CD14-positive monocyte (primary cell): ENCODE measurements at regions not wholly inside any gene's neighbourhood (a gene's known extent, or its start where the extent isn't known, plus 50 kb on each side); places are given as distances from the start of the nearest gene placed in this dataset.

Source experiments
- DNase-seq, 3 donors: peaks; one replicate each; pipeline ENCODE4 v3.0.0-alpha.2; 2011 to 2022
- H2AFZ ChIP-seq: 2 replicates; pipeline ENCODE4 v1.6.0; 2012; ENCODE audit warnings: mild to moderate bottlenecking, low read depth, low read length, inconsistent platforms; ENCODE audit not compliant: insufficient read depth, poor library complexity, severe bottlenecking
- H3K27ac ChIP-seq, 2 donors: 1 replicate in 1 of 2; 2 replicates in 1 of 2; pipeline ENCODE4 v1.5.1; 2012 to 2013; ENCODE audit warnings: low read length in 2 of 2, control low read depth in 1 of 2, inconsistent platforms in 1 of 2, low read depth in 1 of 2, mild to moderate bottlenecking in 1 of 2
- H3K27me3 ChIP-seq, 2 donors: one replicate each; pipeline versions ENCODE4 v1.6.0 to v1.6.1; 2011 to 2013; ENCODE audit warnings: low read length in 2 of 2; ENCODE audit not compliant: control insufficient read depth in 2 of 2, insufficient read depth in 2 of 2
- H3K36me3 ChIP-seq, 2 donors: replicated peaks in 1 of 2; 1 replicate in 1 of 2; 2 replicates in 1 of 2; pipeline versions ENCODE4 v1.5.1 to v1.6.1; 2012 to 2013; ENCODE audit warnings: low read length in 2 of 2, control low read depth in 1 of 2, inconsistent platforms in 1 of 2, mild to moderate bottlenecking in 1 of 2; ENCODE audit not compliant: insufficient read depth in 2 of 2, control insufficient read depth in 1 of 2
- H3K4me1 ChIP-seq, 2 donors: 1 replicate in 1 of 2; 2 replicates in 1 of 2; pipeline versions ENCODE4 v1.5.1 to v1.6.1; 2012 to 2013; ENCODE audit warnings: low read length in 2 of 2, control low read depth in 1 of 2, inconsistent platforms in 1 of 2, mild to moderate bottlenecking in 1 of 2, moderate library complexity in 1 of 2; ENCODE audit not compliant: insufficient read depth in 2 of 2, control insufficient read depth in 1 of 2
- H3K4me2 ChIP-seq: replicated peaks from 2 replicates; pipeline ENCODE3; 2012; ENCODE audit warnings: low read length, moderate library complexity, mild to moderate bottlenecking; ENCODE audit not compliant: poor library complexity, severe bottlenecking; ENCODE audit errors: extremely low read depth
- H3K4me3 ChIP-seq, 3 experiments: fragments of 200-600 bp in 1 of 3; sonication (generic) in 1 of 3; replicated peaks in 1 of 3; 1 replicate in 2 of 3; 2 replicates in 1 of 3; pipeline ENCODE4 v1.5.1; 2011 to 2013; ENCODE audit warnings: low read length in 3 of 3, mild to moderate bottlenecking in 3 of 3, control low read depth in 2 of 3, low read depth in 2 of 3, inconsistent platforms in 1 of 3, moderate library complexity in 1 of 3
- H3K79me2 ChIP-seq: 2 replicates; pipeline ENCODE4 v1.6.0; 2012; ENCODE audit warnings: mild to moderate bottlenecking, control low read depth, inconsistent platforms, low read length, moderate library complexity; ENCODE audit not compliant: insufficient read depth
- H3K9ac ChIP-seq: 2 replicates; pipeline ENCODE4 v1.6.0; 2017; ENCODE audit warnings: low read length, mild to moderate bottlenecking; ENCODE audit not compliant: insufficient read depth, poor library complexity, severe bottlenecking
- H3K9me3 ChIP-seq, 2 donors: replicated peaks in 1 of 2; 1 replicate in 1 of 2; 2 replicates in 1 of 2; pipeline versions ENCODE4 v1.5.1 to v1.6.1; 2012 to 2013; ENCODE audit warnings: low read length in 2 of 2, control low read depth in 1 of 2; ENCODE audit not compliant: control insufficient read depth in 1 of 2, insufficient read depth in 1 of 2
- H4K20me1 ChIP-seq: 2 replicates; pipeline ENCODE4 v1.6.0; 2012; ENCODE audit warnings: mild to moderate bottlenecking, low read length, control low read depth, moderate library complexity; ENCODE audit not compliant: insufficient read depth
- H3K27ac Mint-ChIP-seq, 7 donors: one replicate each; pipeline ENCODE4 v1.8.0; 2020; ENCODE audit warnings: mild to moderate bottlenecking in 7 of 7, mixed read lengths in 7 of 7, moderate library complexity in 6 of 7, inconsistent platforms in 2 of 7
- H3K27me3 Mint-ChIP-seq, 3 donors: one replicate each; pipeline ENCODE4 v1.8.0; 2021 to 2022; ENCODE audit warnings: low read depth in 3 of 3, mild to moderate bottlenecking in 3 of 3, mixed read lengths in 3 of 3, moderate library complexity in 3 of 3, inconsistent platforms in 1 of 3
- H3K36me3 Mint-ChIP-seq, 2 donors: one replicate each; pipeline ENCODE4 v1.8.0; 2020; ENCODE audit warnings: mixed read lengths in 2 of 2, inconsistent platforms in 1 of 2, mild to moderate bottlenecking in 1 of 2
- H3K4me1 Mint-ChIP-seq: one replicate; pipeline ENCODE4 v1.8.0; 2020; ENCODE audit warnings: mild to moderate bottlenecking, mixed read lengths
- H3K4me3 Mint-ChIP-seq, 2 donors: one replicate each; pipeline ENCODE4 v1.8.0; 2020; ENCODE audit warnings: mild to moderate bottlenecking in 2 of 2, mixed read lengths in 2 of 2, moderate library complexity in 1 of 2
- H3K9me3 Mint-ChIP-seq, 7 donors: one replicate each; pipeline ENCODE4 v1.8.0; 2020 to 2022; ENCODE audit warnings: mixed read lengths in 7 of 7, mild to moderate bottlenecking in 6 of 7, moderate library complexity in 6 of 7, inconsistent platforms in 2 of 7
- WGBS: methylation state at CpG from one replicate; pipeline ENCODE4 v1.1.5; 2013; ENCODE audit warnings: missing lambda C conversion rate; ENCODE audit not compliant: insufficient coverage; 5-methylcytosine and 5-hydroxymethylcytosine counted together
- intact Hi-C, 2 donors: fragments of 100-400 bp; cut with micrococcal nuclease; formaldehyde crosslinking; loops; one replicate each; pipeline versions ENCODE4 v1.15.0 to v1.15.1; 2023
- TF ChIP-seq, protein P1 (sequence below): fragments of 200-600 bp; IDR thresholded peaks from one replicate; pipeline ENCODE4 v1.8.0; 2022; ENCODE audit warnings: antibody characterized with exemption, mild to moderate bottlenecking

DNA sequence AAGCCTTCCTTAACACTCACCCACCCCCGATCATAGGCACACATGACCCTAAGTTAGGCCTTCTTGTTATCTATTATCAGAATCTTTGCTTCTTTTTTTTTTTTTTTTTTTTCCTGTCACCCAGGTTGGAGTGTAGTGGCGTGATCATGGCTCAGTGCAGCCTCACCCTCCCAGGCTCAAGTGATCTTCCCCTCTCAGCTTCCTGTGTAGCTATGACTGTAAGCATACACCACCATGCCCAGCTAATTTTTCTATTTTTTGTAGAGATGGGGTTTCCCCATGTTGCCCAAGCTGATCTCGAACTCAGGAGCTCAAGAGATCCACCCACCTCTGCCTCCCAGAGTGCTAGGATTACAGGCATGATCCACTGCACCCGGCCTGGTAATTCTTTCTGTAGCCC is 328.7 kb downstream of the NR4A2 start:
- no peak for DNase-seq
- no peak overlapping the region for H3K4me3 ChIP-seq
- H3K4me1 ChIP-seq, result no peaks in the 10 kb centered on the region
- no peak overlapping the region for H3K27ac Mint-ChIP-seq
- H3K4me2 ChIP-seq, result no peak overlapping the region
- H3K4me3 Mint-ChIP-seq, result no peak overlapping the region
- no peak overlapping the region for H3K27ac ChIP-seq
- H4K20me1 ChIP-seq, result no peaks in the 10 kb centered on the region
- H2AFZ ChIP-seq, result no peak overlapping the region
- H3K9ac ChIP-seq, result no peak overlapping the region
- 60% methylated on average over 1 of the region's 4 CpGs for whole genome bisulfite sequencing
- no peaks in the 10 kb centered on the region for H3K36me3 ChIP-seq
- no peaks in the 10 kb centered on the region for H3K36me3 Mint-ChIP-seq
- H3K79me2 ChIP-seq, result no peaks in the 10 kb centered on the region
- no peaks in the 10 kb centered on the region for H3K4me1 Mint-ChIP-seq
- peaks cover 0 to 5% (median 3%) of the 10 kb centered on the region in 3 donors for H3K27me3 Mint-ChIP-seq
- intact Hi-C loops, result no loop called here
- TF ChIP-seq, protein P1, sequence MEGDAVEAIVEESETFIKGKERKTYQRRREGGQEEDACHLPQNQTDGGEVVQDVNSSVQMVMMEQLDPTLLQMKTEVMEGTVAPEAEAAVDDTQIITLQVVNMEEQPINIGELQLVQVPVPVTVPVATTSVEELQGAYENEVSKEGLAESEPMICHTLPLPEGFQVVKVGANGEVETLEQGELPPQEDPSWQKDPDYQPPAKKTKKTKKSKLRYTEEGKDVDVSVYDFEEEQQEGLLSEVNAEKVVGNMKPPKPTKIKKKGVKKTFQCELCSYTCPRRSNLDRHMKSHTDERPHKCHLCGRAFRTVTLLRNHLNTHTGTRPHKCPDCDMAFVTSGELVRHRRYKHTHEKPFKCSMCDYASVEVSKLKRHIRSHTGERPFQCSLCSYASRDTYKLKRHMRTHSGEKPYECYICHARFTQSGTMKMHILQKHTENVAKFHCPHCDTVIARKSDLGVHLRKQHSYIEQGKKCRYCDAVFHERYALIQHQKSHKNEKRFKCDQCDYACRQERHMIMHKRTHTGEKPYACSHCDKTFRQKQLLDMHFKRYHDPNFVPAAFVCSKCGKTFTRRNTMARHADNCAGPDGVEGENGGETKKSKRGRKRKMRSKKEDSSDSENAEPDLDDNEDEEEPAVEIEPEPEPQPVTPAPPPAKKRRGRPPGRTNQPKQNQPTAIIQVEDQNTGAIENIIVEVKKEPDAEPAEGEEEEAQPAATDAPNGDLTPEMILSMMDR, result no peak
- H3K9me3 ChIP-seq, result no peaks in the 10 kb centered on the region
- peaks cover 0 to 6% (median 3%) of the 10 kb centered on the region in 7 donors for H3K9me3 Mint-ChIP-seq
- no peaks in the 10 kb centered on the region for H3K27me3 ChIP-seq

DNA sequence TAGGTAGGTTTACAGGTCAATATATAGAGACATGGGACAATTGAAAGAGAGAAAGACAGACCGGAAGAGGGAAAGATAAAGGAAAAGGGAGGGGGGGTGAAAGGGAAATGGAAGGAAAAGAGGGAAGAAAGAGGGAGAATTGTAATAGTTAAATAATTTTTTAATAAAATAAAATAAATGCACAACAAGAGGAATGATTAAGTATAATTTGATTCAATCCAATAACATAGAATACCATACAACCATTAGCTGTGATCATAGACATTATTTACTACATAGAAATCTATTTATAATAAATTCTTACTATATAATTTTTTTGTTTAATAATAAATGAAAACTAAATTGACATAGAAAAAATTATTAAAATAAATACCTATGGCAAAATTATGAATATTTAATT is 330.7 kb downstream of the NR4A2 start:
- intact Hi-C loops, result no loop called here
- no peaks in the 10 kb centered on the region for H3K79me2 ChIP-seq

More for the DNA sequence above, 330.7 kb downstream of the NR4A2 start:
- Histone ChIP-seq H3K9ac (no peak overlapping the region), H4K20me1 (no peaks in the 10 kb centered on the region), H3K27me3 (no peaks in the 10 kb centered on the region), H2AFZ (no peak overlapping the region), H3K36me3 (no peaks in the 10 kb centered on the region), H3K4me1 (no peaks in the 10 kb centered on the region), H3K9me3 (no peaks in the 10 kb centered on the region), H3K4me2 (no peak overlapping the region), H3K4me3 (no peak overlapping the region), H3K27ac (no peak overlapping the region)
- Mint-ChIP-seq H3K27ac (no peak overlapping the region), H3K9me3 (peaks cover 0 to 5% (median 2%) of the 10 kb centered on the region in 7 donors), H3K4me1 (no peaks in the 10 kb centered on the region), H3K27me3 (peaks cover 3% of the 10 kb centered on the region in 3 donors), H3K36me3 (no peaks in the 10 kb centered on the region), H3K4me3 (no peak overlapping the region)
- DNase-seq, result no peak
- TF ChIP-seq, protein P1, result no peak
- no CpG with 5 or more reads among the region's 1 CpG for WGBS
